Endothelial cell of umbilical vein (primary cell): ENCODE measurements at regions not wholly inside any gene's neighbourhood (a gene's known extent, or its start where the extent isn't known, plus 50 kb on each side); places are given as distances from the start of the nearest gene placed in this dataset.

ENCODE experiments used
- CTCF ChIP-seq, 2 donors: IDR thresholded peaks; 1 replicate in 1 of 2; 2 replicates in 1 of 2; pipeline ENCODE4 v1.5.1; 2011; ENCODE audit warnings: low read length in 2 of 2, mild to moderate bottlenecking in 2 of 2, moderate library complexity in 2 of 2, control low read depth in 1 of 2, inconsistent platforms in 1 of 2, low read depth in 1 of 2; ENCODE audit not compliant: insufficient read depth in 1 of 2; ENCODE audit errors: extremely low read depth in 1 of 2
- EZH2 ChIP-seq: IDR thresholded peaks from 2 replicates; pipeline ENCODE4 v1.6.1; 2012; ENCODE audit warnings: borderline replicate concordance, low read depth, mild to moderate bottlenecking, moderate library complexity, low read length, inconsistent platforms; ENCODE audit not compliant: severe bottlenecking
- FOS ChIP-seq: IDR thresholded peaks from 2 replicates; pipeline ENCODE4 v1.6.1; 2011; ENCODE audit warnings: mild to moderate bottlenecking, low read length, moderate library complexity, borderline replicate concordance; ENCODE audit not compliant: insufficient read depth
- GATA2 ChIP-seq: IDR thresholded peaks from 2 replicates; pipeline ENCODE4 v1.7.0; 2011; ENCODE audit warnings: low read depth, mild to moderate bottlenecking, moderate library complexity, mixed read lengths, low read length; ENCODE audit not compliant: insufficient read length, insufficient read depth
- MYC ChIP-seq: IDR thresholded peaks from one replicate; pipeline ENCODE4 v1.6.1; 2011; ENCODE audit warnings: mild to moderate bottlenecking, low read depth, low read length
- POLR2A ChIP-seq: IDR thresholded peaks from 2 replicates; pipeline ENCODE4 v1.6.1; 2012; ENCODE audit warnings: low read depth, mild to moderate bottlenecking, control low read depth, low read length
- TF ChIP-seq, protein P1 (sequence below): IDR thresholded peaks from 2 replicates; pipeline ENCODE4 v1.6.1; 2011; ENCODE audit not compliant: insufficient read depth, insufficient read length

GRCh38 chr12:17064834-17065233 lies 458.9 kb upstream of the LMO3 start:
- no peak for TF ChIP-seq EZH2
- TF ChIP-seq CTCF (IDR thresholded peaks at IDR 0.05; ENCODE audit: extremely low read depth in 1 of 2, insufficient read depth in 1 of 2, low read depth in 1 of 2, low read length in 2 of 2) = no peak
- TF ChIP-seq, protein P1, sequence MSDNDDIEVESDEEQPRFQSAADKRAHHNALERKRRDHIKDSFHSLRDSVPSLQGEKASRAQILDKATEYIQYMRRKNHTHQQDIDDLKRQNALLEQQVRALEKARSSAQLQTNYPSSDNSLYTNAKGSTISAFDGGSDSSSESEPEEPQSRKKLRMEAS = no peak
- TF ChIP-seq POLR2A = no peak
- no peak for TF ChIP-seq GATA2
- TF ChIP-seq FOS = no peak
- TF ChIP-seq MYC = no peak
